PFSK-1 (cell line): ENCODE measurements at regions not wholly inside any gene's neighbourhood (a gene's known extent, or its start where the extent isn't known, plus 50 kb on each side); places are given as distances from the start of the nearest gene placed in this dataset.

Experiments
- FOXP2 ChIP-seq: optimal IDR thresholded peaks from 2 replicates; pipeline ENCODE3; 2011; ENCODE audit warnings: borderline replicate concordance, control low read depth, inconsistent platforms; ENCODE audit not compliant: insufficient read depth; ENCODE audit errors: extremely low read length, extremely low read depth
- POLR2AphosphoS5 ChIP-seq: IDR thresholded peaks from 2 replicates; pipeline ENCODE4 v1.6.1; 2012; ENCODE audit warnings: low read depth, mild to moderate bottlenecking, control low read depth, low read length, moderate library complexity
- SIN3A ChIP-seq: IDR thresholded peaks from 2 replicates; pipeline ENCODE4 v1.6.1; 2012; ENCODE audit warnings: mild to moderate bottlenecking, low read length, moderate library complexity, borderline replicate concordance; ENCODE audit not compliant: insufficient read depth
- TAF1 ChIP-seq: IDR thresholded peaks from 2 replicates; pipeline ENCODE4 v1.6.1; 2012; ENCODE audit warnings: low read length, control low read depth, borderline replicate concordance; ENCODE audit not compliant: insufficient read depth
- TF ChIP-seq, protein P1 (sequence below), 2 experiments: IDR thresholded peaks; 2 replicates each; pipeline versions ENCODE4 v1.6.1 to v1.8.0; 2011 to 2012; ENCODE audit warnings: low read depth in 2 of 2, low read length in 2 of 2, control low read depth in 1 of 2, inconsistent platforms in 1 of 2, mild to moderate bottlenecking in 1 of 2, moderate library complexity in 1 of 2; ENCODE audit not compliant: insufficient read depth in 1 of 2

DNA sequence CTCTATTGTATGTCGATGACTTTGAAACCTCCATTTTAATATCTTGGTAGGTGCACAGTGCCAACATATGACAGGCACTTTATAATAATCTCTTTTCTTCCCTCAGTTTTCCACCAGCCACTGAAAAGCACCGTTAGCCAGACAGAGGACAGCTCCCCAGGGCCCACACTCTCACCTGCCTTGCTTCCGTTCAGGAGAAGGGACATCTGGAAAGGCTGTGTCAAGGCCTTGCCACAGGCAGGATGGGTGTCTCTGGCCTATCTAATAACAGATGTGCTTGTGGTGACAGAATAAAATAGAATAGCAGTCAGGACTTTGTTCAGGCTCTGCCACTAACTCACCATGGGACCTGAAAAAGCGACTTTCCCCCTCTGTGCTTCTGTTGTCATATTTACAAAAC is 75.5 kb upstream of the CCDC167 start:
- TF ChIP-seq POLR2AphosphoS5: no peak
- TF ChIP-seq, protein P1, sequence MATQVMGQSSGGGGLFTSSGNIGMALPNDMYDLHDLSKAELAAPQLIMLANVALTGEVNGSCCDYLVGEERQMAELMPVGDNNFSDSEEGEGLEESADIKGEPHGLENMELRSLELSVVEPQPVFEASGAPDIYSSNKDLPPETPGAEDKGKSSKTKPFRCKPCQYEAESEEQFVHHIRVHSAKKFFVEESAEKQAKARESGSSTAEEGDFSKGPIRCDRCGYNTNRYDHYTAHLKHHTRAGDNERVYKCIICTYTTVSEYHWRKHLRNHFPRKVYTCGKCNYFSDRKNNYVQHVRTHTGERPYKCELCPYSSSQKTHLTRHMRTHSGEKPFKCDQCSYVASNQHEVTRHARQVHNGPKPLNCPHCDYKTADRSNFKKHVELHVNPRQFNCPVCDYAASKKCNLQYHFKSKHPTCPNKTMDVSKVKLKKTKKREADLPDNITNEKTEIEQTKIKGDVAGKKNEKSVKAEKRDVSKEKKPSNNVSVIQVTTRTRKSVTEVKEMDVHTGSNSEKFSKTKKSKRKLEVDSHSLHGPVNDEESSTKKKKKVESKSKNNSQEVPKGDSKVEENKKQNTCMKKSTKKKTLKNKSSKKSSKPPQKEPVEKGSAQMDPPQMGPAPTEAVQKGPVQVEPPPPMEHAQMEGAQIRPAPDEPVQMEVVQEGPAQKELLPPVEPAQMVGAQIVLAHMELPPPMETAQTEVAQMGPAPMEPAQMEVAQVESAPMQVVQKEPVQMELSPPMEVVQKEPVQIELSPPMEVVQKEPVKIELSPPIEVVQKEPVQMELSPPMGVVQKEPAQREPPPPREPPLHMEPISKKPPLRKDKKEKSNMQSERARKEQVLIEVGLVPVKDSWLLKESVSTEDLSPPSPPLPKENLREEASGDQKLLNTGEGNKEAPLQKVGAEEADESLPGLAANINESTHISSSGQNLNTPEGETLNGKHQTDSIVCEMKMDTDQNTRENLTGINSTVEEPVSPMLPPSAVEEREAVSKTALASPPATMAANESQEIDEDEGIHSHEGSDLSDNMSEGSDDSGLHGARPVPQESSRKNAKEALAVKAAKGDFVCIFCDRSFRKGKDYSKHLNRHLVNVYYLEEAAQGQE (IDR thresholded peaks at IDR 0.05; ENCODE audit: insufficient read depth in 1 of 2, low read depth in 2 of 2, low read length in 2 of 2): no peak
- TF ChIP-seq TAF1: no peak
- no peak for TF ChIP-seq SIN3A
- TF ChIP-seq FOXP2: no peak
